ENCODE measurements at regions not wholly inside any gene's neighbourhood (a gene's known extent, or its start where the extent isn't known, plus 50 kb on each side); places are given as distances from the start of the nearest gene placed in this dataset.

DNA sequence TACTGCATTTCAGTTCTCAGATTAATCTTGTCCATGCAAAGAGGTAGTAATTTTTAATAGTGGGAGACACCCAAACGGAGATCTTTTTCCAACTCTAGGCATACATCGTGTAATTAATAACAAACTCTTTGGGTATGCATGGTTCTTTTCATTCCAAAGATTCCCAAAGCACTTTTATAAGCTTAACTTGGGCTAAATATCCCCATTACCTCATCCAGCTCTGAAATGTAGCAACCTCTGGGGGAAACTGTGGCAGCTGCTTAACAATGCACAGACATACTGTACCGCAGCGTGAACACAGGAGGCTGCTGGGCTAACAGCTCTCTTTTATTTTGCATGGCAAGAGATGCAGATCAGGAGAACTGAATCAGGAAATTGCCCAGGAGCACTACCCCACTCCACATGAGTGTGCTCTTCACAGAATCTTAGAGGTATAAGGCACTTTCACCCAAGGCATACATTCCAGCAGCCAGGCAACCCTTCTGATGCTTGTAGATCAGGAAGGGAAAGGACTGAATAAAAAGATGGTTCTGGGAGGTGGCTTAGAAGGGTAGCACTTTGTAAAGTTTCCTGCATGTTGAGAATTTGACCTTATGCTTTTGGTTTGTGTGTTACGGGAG is 114.4 kb upstream of the GLI3 start:
- CTCF ChIA-PET (ENCODE audit: low intra/inter-chr PET ratio), result no interaction called here
- DNase-seq (ENCODE audit: extremely low read depth in 1 of 4, low spot score in 3 of 4), result no peak

More for the DNA sequence above, 114.4 kb upstream of the GLI3 start:
- no peak for TF ChIP-seq RBM34 (IDR thresholded peaks at IDR 0.05; ENCODE audit: borderline replicate concordance, insufficient read depth, low read length)
- no peak for TF ChIP-seq ZNF77 (CRISPR knock-in tag; IDR thresholded peaks at IDR 0.05)
- TF ChIP-seq DNMT1 (IDR thresholded peaks at IDR 0.05), result no peak
- TF ChIP-seq MTA1 (IDR thresholded peaks at IDR 0.05; ENCODE audit: borderline replicate concordance), result no peak
- TF ChIP-seq ZC3H8 (IDR thresholded peaks at IDR 0.05), result no peak
- TF ChIP-seq MEF2A (IDR thresholded peaks at IDR 0.05; ENCODE audit: control insufficient read depth, low read depth, low read length), result no peak
- no peak for TF ChIP-seq KLF6 (CRISPR knock-in tag; IDR thresholded peaks at IDR 0.05; ENCODE audit: borderline replicate concordance)
- no peak for TF ChIP-seq HSF4 (CRISPR knock-in tag; IDR thresholded peaks at IDR 0.05; ENCODE audit: borderline replicate concordance)
- TF ChIP-seq RFX7 (CRISPR knock-in tag; IDR thresholded peaks at IDR 0.05), result no peak
- no peak for TF ChIP-seq TFAM (CRISPR knock-in tag; conservative IDR thresholded peaks at IDR 0.05)
- TF ChIP-seq ZNF133 (CRISPR knock-in tag; IDR thresholded peaks at IDR 0.05), result no peak
- TF ChIP-seq, protein P1, sequence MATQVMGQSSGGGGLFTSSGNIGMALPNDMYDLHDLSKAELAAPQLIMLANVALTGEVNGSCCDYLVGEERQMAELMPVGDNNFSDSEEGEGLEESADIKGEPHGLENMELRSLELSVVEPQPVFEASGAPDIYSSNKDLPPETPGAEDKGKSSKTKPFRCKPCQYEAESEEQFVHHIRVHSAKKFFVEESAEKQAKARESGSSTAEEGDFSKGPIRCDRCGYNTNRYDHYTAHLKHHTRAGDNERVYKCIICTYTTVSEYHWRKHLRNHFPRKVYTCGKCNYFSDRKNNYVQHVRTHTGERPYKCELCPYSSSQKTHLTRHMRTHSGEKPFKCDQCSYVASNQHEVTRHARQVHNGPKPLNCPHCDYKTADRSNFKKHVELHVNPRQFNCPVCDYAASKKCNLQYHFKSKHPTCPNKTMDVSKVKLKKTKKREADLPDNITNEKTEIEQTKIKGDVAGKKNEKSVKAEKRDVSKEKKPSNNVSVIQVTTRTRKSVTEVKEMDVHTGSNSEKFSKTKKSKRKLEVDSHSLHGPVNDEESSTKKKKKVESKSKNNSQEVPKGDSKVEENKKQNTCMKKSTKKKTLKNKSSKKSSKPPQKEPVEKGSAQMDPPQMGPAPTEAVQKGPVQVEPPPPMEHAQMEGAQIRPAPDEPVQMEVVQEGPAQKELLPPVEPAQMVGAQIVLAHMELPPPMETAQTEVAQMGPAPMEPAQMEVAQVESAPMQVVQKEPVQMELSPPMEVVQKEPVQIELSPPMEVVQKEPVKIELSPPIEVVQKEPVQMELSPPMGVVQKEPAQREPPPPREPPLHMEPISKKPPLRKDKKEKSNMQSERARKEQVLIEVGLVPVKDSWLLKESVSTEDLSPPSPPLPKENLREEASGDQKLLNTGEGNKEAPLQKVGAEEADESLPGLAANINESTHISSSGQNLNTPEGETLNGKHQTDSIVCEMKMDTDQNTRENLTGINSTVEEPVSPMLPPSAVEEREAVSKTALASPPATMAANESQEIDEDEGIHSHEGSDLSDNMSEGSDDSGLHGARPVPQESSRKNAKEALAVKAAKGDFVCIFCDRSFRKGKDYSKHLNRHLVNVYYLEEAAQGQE (IDR thresholded peaks at IDR 0.05; ENCODE audit: borderline replicate concordance), result no peak
- TF ChIP-seq, protein P1 (CRISPR knock-in tag; IDR thresholded peaks at IDR 0.05; ENCODE audit: low read depth), result no peak
- TF ChIP-seq, protein P2, sequence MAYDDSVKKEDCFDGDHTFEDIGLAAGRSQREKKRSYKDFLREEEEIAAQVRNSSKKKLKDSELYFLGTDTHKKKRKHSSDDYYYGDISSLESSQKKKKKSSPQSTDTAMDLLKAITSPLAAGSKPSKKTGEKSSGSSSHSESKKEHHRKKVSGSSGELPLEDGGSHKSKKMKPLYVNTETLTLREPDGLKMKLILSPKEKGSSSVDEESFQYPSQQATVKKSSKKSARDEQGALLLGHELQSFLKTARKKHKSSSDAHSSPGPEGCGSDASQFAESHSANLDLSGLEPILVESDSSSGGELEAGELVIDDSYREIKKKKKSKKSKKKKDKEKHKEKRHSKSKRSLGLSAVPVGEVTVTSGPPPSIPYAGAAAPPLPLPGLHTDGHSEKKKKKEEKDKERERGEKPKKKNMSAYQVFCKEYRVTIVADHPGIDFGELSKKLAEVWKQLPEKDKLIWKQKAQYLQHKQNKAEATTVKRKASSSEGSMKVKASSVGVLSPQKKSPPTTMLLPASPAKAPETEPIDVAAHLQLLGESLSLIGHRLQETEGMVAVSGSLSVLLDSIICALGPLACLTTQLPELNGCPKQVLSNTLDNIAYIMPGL (CRISPR knock-in tag; IDR thresholded peaks at IDR 0.05), result no peak
- no TSS peak for BruUV-seq (replicated peaks)
- WGBS (ENCODE audit: insufficient coverage, low coverage, missing lambda C conversion rate), result 0% methylated on average over 5 of the region's 5 CpGs
- Histone ChIP-seq H3K27me3 (ENCODE audit: control insufficient read depth in 2 of 2, insufficient read depth in 2 of 2, low read length in 2 of 2) (no peaks in the 10 kb centered on the region), H3K4me1 (replicated peaks in 1 of 2; ENCODE audit: control insufficient read depth in 2 of 2, insufficient read depth in 2 of 2, low read length in 2 of 2) (no peaks in the 10 kb centered on the region), H3K27ac (ENCODE audit: extremely low read depth, low read depth, low read length) (no peak overlapping the region), H3K36me3 (ENCODE audit: control insufficient read depth, insufficient read depth, low read length) (no peaks in the 10 kb centered on the region), H4K20me1 (replicated peaks; ENCODE audit: control insufficient read depth, insufficient read depth, low read length) (no peaks in the 10 kb centered on the region), H3K9me1 (ENCODE audit: control insufficient read depth, insufficient read depth, low read length) (no peaks in the 10 kb centered on the region), H3K4me2 (ENCODE audit: insufficient read depth, low read length) (no peak overlapping the region), H3K79me2 (ENCODE audit: control insufficient read depth, insufficient read depth, low read length) (no peaks in the 10 kb centered on the region), H3K9ac (ENCODE audit: insufficient read depth in 1 of 2, low read depth in 2 of 2, low read length in 2 of 2) (no peak overlapping the region), H2AFZ (ENCODE audit: low read depth, low read length) (no peak overlapping the region), H3K9me3 (replicated peaks; ENCODE audit: control insufficient read depth, insufficient read depth, low read depth, low read length) (no peaks in the 10 kb centered on the region), H3K4me3 (no peak overlapping the region)
- POLR2A ChIA-PET, result no interaction called here
- no peak for ATAC-seq
- no peak for FAIRE-seq
- intact Hi-C loops (cut with micrococcal nuclease) (no loop called here), in situ Hi-C loops (cut with MboI) (no loop called here)

Measured in K562 (cell line).